HL-60 (cell line): ENCODE measurements at regions not wholly inside any gene's neighbourhood (a gene's known extent, or its start where the extent isn't known, plus 50 kb on each side); places are given as distances from the start of the nearest gene placed in this dataset.

Experiments used
- DNase-seq, 2 experiments: peaks; one replicate each; pipeline ENCODE4 v3.0.0-alpha.2; 2010 to 2020; ENCODE audit warnings: low read depth in 1 of 2, low spot score in 1 of 2
- H3K27ac ChIP-seq: fragments of 250-450 bp; sonication (Bioruptor Pico); replicated peaks from 2 replicates; pipeline ENCODE4 v1.5.1; 2020; ENCODE audit warnings: mild to moderate bottlenecking, moderate library complexity
- H3K27me3 ChIP-seq: fragments of 250-450 bp; sonication (Bioruptor Pico); 2 replicates; pipeline ENCODE4 v1.5.1; 2021; ENCODE audit warnings: mild to moderate bottlenecking, moderate library complexity; ENCODE audit not compliant: insufficient read depth, poor library complexity, severe bottlenecking
- H3K4me3 ChIP-seq: replicated peaks from 2 replicates; pipeline ENCODE4 v1.5.1; 2011; ENCODE audit warnings: mild to moderate bottlenecking, control low read depth, low read length; ENCODE audit not compliant: insufficient read depth
- CTCF ChIP-seq: IDR thresholded peaks from one replicate; pipeline ENCODE4 v1.5.1; 2011; ENCODE audit warnings: low read length, control low read depth, inconsistent platforms; ENCODE audit not compliant: insufficient read depth
- GABPA ChIP-seq: IDR thresholded peaks from 2 replicates; pipeline ENCODE4 v1.6.1; 2012; ENCODE audit warnings: low read depth
- POLR2AphosphoS5 ChIP-seq: IDR thresholded peaks from 2 replicates; pipeline ENCODE4 v1.6.1; 2012; ENCODE audit warnings: low read depth
- REST ChIP-seq: IDR thresholded peaks from 2 replicates; pipeline ENCODE4 v1.6.1; 2012; ENCODE audit warnings: low read depth; ENCODE audit not compliant: insufficient replicate concordance
- SPI1 ChIP-seq: IDR thresholded peaks from 2 replicates; pipeline ENCODE4 v1.6.1; 2012; ENCODE audit warnings: low read depth, mild to moderate bottlenecking, borderline replicate concordance

GRCh38 chr3:116969135-116969534 is 259.6 kb downstream of the TUSC7 start:
- Histone ChIP-seq H3K27me3 (no peaks in the 10 kb centered on the region), H3K27ac (no peak overlapping the region), H3K4me3 (no peak overlapping the region)
- no peak for TF ChIP-seq CTCF
- no peak for TF ChIP-seq GABPA
- no peak for DNase-seq

GRCh38 chr3:116969646-116970045 is 260.1 kb downstream of the TUSC7 start:
- no peak overlapping the region for H3K4me3 ChIP-seq
- no peak for TF ChIP-seq CTCF
- no peak for TF ChIP-seq REST
- TF ChIP-seq SPI1, result no peak
- no peak for TF ChIP-seq POLR2AphosphoS5
- no peak for TF ChIP-seq GABPA
- no peak overlapping the region for H3K27ac ChIP-seq
- H3K27me3 ChIP-seq, result no peaks in the 10 kb centered on the region
- DNase-seq, result no peak

- Histone ChIP-seq H3K27me3 (no peaks in the 10 kb centered on the region), H3K4me3 (no peak overlapping the region), H3K27ac (no peak overlapping the region)
- TF ChIP-seq POLR2AphosphoS5 (no peak), CTCF (no peak), REST (no peak), GABPA (no peak), SPI1 (no peak)
- no peak for DNase-seq
Observed at GRCh38 chr3:116971531-116971930, 262.0 kb downstream of the TUSC7 start.

GRCh38 chr3:116974702-116975101 is 265.1 kb downstream of the TUSC7 start:
- Histone ChIP-seq H3K4me3 (no peak overlapping the region), H3K27ac (no peak overlapping the region), H3K27me3 (no peaks in the 10 kb centered on the region)
- DNase-seq, result no peak
- TF ChIP-seq POLR2AphosphoS5 (no peak), GABPA (no peak), SPI1 (no peak), CTCF (no peak), REST (no peak)
